AG20443 (cell line): ENCODE measurements at regions not wholly inside any gene's neighbourhood (a gene's known extent, or its start where the extent isn't known, plus 50 kb on each side); places are given as distances from the start of the nearest gene placed in this dataset.

Source experiments
- DNase-seq: peaks from one replicate; pipeline ENCODE4 v3.0.0; 2012; ENCODE audit warnings: low spot score, mixed read lengths

GRCh38 chr18:26794230-26795101 lies 71.0 kb downstream of the AQP4 start:
- no peak for DNase-seq

DNA sequence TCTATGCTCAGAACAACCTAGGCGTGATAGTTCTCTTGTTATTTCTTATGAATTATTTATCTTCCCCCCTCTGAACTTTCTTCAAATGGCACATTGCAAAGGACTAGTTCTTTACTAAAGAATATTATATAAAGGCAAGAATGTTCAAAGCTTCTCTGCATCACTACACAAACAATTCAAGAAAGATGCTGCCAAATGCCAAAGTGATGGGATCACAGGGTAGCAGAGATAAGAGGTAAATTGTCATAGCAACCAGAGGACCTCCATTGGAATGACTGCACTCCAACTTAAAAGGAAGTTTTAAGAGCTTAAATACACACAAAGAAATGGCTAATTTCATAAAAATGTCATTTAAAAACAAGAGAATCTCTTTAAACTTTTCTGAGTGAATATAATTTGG lies 72.8 kb downstream of the AQP4 start:
- DNase-seq = no peak

- no peak for DNase-seq
Measured at GRCh38 chr18:26791676-26792075, 73.8 kb downstream of the AQP4 start.

- no peak for DNase-seq
Measured at GRCh38 chr18:26784599-26784998, 80.9 kb downstream of the AQP4 start.

GRCh38 chr18:26783170-26783569 lies 82.3 kb downstream of the AQP4 start:
- DNase-seq = no peak

GRCh38 chr18:26780520-26781325 lies 84.8 kb downstream of the AQP4 start:
- DNase-seq = no peak

- DNase-seq = no peak
Measured at GRCh38 chr18:26778054-26778393, 87.5 kb downstream of the AQP4 start.

DNA sequence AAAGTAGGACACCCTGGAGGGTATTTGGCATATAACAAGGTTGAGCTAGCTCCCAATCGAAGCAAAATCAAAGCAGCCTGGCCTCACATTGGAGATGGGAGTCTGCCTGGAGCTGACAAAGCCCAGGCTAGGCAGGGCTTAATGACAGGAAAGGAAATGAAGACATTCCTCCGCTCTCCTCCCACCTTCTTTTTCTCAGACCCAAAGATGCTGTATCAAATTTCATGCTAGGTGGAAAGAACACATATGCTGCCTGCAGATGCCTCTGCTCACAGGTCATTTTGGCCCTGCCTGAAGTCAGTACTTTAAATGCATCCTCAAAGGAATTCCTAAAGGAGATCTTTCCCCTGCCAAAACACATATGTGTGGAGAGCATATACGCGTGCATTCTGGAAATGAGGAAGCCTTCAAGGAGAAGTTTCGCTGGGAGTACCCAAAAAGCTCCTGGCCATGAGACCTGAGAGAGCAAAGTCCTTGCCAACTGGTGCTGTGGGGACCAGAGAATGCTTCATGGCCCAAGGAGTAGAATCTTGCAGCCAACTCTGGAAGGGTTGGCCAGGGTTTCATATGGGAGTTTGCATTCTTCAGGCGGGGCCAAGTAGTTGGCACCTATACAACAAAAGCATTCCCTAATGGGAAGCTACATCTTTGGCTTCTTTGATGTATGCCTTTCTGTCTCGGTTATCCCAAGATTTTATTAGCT lies 88.0 kb downstream of the AQP4 start:
- no peak for DNase-seq

DNA sequence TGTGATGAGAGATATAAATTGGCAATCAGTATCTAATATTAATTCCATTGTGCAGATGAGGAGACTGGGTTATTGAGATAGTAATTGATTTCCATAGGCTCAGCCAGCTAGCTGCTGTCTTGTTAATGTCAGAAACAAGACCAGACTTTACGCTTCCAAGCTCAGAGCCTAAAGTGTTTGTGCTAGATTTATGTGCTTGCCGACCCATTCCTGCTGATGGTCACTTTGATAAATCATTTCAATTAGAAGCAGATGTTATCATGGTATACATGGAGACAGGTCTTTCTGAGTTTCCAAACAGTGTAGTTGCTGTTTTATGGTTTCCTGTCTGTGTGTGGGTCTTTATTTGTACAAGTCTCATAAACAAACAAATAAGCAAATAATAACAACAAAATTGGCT lies 92.8 kb downstream of the AQP4 start:
- DNase-seq = no peak

- peak; percentile 14 for DNase-seq
Measured at GRCh38 chr18:26771524-26771923, 94.0 kb downstream of the AQP4 start.

DNA sequence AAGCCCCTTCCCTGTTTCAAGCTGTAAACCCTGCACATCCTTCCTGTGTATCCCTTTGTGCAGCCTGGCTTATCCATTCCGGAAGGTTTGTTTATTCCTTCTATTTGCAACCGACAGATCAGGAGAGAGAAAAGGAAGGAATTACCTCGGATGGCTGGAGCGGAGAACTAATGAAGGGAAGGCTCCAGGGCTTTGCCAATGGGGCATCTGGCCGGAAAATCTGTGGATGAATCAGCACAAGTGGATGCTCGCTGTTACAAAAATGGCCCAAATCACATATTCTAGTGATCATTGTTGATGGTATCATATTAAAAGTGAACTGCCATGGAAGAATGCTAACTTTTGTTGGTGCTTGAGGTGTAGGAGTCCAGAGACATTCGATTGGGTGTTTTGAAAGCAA lies 97.1 kb downstream of the AQP4 start:
- DNase-seq = no peak

DNA sequence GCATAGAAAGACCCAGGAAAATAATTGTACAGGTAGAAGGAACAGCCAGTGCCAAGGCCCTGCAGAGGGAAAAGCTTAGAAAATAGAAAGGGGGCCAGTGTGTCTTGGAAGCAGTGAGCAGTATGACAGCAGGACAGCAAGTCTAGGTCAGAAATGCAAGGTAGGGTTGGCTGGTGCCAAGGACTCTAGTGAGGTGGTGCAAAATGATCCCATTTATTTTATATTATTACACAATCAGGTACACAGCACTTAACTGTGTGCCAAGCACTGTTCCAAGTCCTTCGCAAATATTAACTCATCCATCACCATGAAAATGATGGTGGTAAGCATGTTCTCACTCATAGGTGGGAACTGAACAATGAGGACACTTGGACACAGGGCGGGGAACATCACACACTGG lies 100.0 kb downstream of the AQP4 start:
- DNase-seq = no peak

DNA sequence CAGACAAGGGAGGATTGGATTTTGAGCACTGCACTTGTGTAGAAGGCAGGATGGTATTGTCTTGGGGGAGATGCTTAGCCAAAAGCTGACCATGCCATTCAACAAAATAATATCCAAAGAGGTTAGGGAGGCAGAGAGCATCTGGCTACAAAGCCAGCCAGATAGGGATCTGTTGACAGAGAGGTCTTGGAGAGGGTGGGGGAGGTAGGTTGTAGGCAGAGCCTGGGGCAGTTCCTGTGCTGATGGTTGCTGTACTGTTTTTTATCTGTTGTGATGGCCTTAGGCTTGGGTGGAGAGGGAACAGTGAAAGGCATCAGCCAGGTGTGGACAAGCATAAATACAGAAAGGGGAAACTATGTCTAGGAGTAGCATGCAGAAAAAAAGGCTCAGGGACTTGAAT lies 100.9 kb downstream of the AQP4 start:
- DNase-seq = no peak

DNA sequence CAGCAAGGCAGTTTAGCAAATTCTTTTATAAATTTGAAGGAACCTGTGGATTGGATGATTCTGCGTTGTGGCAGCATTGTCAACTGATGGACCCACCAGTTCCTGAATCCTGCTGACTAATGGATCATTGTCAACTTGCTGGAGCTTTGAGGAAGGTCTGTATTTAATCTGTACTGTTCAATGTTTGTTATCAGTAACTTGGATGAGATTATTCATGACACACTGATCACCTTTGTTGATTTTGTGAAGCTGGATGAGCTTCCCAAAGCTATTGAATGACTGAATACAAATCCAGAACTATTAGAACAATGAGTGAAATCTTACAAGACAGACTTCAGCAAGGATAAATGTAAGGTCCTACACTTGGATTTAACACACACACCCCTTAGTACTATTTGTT lies 101.3 kb downstream of the AQP4 start:
- DNase-seq = no peak

- DNase-seq = no peak
Measured at GRCh38 chr18:26763446-26764110, 101.9 kb downstream of the AQP4 start.

GRCh38 chr18:26757263-26758019 lies 108.1 kb downstream of the AQP4 start:
- no peak for DNase-seq

DNA sequence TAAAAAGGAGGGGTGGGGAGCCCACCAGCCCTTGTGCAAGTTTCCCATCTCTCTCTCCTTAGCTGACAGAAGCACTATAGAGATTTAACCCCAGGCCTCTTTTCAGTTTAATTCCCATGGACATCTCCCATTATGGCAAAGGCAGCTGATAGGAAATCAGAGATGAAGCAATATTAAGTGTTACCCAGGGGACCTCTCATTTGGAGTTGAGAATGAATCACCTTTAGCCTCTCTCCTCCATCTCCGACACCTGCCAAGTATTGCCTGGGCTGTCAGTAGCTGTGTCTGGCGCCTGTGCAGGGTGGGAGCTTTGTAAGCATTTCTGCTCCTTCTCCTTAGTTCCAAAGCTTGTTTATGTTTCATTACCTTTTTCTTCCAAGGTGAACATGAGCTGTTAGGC lies 109.0 kb downstream of the AQP4 start:
- no peak for DNase-seq

GRCh38 chr18:26746826-26747475 lies 118.6 kb downstream of the AQP4 start:
- peak; percentile 34 for DNase-seq

DNA sequence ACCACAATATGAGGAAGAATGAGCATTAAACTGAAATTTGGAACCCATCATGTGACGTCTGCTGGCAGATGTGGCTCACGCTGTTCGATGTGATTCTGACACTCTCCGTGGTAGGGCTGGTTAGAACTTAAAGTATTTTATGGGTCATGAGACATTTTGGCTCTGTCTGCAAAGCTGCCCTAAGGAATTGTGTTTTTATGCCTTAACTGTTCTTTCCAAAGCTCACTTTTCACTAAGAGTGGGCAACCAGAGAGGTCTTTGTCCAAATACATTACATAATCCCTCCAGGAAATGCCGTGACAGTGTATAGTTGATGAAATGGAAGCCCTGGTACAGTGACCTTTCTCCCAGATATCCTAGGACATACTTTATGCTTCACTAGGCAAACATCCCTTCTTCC lies 119.1 kb downstream of the AQP4 start:
- DNase-seq = peak; percentile 14

- DNase-seq = no peak
Measured at GRCh38 chr18:26745288-26746181, 120.0 kb downstream of the AQP4 start.
